Dermis blood vessel endothelial cell (primary cell): ENCODE measurements at regions not wholly inside any gene's neighbourhood (a gene's known extent, or its start where the extent isn't known, plus 50 kb on each side); places are given as distances from the start of the nearest gene placed in this dataset.

Experiments
- DNase-seq: peaks from one replicate; pipeline ENCODE4 v3.0.0; 2010

DNA sequence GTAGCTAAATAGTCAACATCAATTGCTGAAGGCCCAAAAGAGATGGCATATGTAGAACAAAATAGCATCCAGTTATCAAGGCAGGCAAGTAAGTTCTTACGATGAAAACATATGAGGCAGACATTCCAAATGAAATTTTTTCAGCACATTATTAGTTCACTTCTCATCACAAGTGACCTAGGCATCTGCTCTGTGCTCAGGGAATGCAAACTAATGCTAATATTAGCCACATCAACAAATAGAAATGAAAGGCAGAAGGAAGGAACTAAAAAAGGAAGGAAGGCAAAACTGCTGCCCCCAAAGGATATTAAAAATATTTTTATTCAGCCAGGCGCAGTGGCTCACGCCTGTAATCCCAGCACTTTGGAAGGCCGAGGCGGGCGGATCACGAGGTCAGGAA, 51.2 kb upstream of the ROCK1 start:
- DNase-seq = no peak

DNA sequence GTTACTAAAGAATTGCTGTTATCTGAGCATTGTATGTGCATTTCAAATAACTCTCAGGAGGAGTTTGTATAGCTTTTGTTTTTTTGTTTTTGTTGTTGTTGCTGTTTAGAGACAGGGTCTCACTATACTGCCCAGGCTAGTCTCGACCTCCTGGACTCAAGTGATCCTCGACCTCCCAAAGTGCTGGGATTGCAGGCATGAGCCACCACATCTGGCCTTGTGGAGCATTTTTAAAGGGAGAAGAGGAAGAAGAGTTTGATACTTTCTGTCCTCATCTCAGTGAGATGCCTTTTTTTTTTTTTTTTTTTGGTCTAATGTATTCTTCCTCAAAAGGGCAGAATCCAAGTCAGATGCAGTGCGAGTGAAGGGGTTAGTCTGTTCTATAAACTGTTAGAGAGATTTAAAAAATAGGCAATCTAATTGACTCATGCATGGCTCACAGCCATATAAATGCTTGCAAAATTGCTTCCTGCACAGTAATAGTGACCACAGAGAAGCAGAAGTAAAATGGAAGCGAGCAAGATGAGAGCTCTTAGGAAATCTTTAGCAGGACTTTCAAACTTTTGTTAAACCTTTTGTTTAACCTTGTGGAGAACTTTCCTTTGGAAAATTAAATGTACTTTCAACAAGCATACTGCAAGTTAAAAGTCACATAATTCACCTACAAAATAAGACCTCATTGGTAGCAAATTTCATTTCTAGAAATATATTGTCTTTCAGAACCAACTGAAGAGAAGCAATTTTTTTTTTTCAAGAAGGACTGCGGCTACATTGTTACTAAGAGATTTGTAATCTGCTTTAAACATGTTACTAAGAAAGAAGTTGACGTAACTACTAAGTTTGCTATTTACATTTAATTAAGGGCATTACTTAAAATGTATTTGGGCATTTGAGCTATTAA, 52.3 kb upstream of the ROCK1 start:
- peak; percentile 15 for DNase-seq

DNA sequence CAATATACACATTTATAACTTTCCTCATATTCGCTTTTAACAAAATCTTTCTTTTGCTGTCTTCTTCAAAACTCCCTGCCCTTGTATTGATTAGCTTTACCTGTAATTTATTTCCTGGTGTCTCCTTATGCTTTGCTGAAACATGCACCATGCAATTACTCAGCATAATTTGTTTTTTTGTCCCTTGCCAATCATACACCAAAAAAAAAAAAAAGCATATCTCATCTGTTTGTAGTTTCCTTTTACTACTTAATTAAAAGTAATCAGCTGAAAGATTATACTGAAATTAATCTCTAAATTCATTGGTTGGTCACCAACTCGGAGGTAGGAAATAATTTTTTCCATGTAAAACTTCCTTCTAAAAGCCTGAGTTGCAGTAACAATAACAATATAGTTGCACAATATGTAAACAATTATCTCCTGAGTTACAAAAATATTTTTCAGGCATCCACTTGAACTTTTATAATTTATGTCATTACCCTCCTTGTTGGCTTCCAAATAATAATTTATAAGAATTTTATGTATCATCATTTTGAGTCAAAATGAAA, 53.0 kb upstream of the ROCK1 start:
- DNase-seq = no peak

DNA sequence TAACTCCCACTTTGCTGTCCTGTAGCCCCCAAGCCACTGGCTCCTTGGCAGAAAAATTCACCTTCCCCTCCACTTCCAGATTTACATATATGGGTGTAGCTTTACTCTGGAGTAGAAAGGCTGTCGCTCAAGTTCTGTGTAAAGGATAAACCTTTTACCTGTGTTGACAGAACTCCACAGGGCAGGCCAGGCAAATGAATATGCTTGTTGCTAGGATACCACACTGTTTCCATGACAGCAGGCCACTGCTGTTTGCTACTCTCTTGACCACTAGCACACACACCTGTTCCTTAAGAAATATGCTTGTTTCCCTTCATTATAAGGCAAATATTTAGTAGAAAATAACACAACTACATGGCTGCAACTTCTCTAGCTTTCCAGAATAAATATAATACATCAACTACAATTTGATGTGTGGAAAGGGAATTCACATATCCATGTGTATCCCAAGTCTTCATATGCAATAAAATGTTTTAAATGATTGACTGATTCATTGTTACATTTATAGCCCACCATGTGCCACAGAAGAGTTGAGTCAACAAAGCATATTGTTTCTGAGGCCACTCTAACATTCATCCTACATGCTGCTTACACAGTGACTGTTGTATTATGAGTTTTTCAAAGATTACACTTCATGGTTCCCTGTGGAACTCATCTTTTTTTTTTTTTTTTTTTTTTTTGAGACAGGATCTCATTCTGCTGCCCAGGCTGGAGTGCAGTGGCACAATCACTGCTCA, 56.2 kb upstream of the ROCK1 start:
- no peak for DNase-seq

DNA sequence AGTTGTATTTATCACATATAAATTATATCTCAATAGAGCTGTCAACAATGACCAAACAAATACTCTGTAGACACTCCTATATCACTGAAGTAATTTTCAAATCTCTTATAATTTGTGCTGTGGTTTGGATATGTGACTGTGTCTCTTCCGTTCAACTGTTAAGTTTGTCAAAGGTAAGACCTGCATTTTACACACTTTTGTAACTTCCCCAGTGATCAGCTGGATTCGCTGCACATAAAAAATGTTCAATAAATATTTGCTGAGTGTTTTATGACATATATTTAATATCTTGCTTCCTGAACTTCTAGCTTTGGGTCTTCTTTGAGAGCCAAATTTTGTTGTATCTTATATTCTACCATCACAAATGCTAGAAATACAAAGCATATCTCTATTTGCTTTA, 57.3 kb upstream of the ROCK1 start:
- DNase-seq = no peak

DNA sequence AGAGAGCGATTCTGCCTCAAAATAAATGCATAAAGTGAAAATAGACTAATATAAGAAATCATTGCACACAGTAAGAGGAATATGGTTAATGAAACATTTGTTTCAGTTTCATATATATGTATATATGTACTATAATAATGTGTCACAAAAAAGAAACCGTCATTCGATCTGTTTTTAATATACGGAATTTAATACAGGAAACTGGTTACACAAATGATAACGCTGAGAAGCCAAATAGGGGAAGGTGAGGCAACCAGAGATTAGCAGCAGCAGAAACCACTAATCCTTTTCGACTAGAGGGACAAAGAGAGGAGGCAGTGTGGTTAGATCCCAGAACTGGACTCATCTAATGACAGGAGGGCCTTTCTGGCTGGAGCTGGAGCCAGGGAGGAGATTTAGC, 64.2 kb upstream of the GREB1L start:
- no peak for DNase-seq

DNA sequence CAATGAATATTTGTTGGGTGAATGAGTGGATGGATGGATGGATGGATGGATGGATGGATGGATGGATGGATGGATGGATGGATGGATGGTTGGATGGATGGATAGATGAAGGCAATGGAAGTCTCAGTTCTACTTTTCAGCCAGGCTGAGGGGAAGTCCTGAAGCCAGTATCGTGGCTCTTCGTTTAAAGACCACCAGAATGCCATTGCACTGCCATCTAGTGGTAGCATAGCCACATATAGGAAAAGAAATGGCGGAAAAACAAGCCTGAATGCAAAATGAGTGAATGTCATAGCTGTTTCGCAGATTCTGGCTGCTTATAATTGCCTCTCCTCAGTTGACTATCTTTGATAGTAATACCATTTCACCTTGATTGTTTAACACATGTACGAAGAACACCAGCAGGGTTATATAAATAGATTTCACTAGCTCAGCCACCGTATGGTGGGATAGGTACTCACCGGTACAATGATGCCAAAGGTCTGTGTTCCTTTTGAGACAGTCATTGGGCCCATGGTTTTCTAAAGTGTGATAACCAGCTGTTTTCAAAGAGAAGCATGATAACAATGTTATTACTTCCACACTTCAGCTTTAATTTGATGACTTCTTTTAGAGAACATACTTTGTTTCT, 62.3 kb upstream of the GREB1L start:
- peak; percentile 78 for DNase-seq

DNA sequence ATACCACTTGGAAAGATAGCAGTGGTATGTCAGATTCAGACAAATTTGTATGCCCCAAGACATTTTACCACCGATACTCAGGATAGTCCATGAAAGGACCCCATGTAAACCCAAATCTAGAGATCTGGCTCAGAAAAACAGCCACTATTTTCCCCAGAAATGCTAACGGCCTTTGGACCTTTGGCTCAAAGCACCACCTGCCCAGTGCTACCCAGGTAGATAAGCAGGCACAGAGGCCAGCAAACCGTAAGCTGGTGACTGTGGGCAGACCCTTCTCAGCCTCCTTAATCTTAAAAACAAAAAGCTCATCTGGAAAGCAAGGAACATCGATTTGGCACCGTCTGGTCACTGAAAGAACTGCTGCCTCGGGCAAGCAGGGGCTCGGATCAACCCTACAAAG, 61.4 kb upstream of the GREB1L start:
- no peak for DNase-seq

DNA sequence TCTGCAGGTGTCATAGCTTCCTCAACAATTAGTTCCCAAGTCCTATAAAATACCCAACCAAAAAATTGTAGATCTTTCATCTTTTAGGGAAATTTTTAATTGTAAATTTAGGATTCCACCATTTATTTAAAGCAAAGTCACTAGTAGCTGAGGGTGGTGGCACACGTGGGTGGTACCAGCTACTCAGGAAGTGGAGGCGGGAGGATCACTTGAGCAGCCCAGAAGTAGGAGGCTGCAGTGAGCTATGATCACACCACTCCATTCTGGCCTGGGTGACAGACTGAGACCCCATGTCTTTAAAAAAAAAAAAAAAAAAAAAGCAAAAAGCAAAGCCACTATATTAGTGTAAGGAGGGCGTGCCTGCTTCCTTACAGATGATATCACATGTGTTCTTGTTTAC, 60.3 kb upstream of the GREB1L start:
- no peak for DNase-seq

DNA sequence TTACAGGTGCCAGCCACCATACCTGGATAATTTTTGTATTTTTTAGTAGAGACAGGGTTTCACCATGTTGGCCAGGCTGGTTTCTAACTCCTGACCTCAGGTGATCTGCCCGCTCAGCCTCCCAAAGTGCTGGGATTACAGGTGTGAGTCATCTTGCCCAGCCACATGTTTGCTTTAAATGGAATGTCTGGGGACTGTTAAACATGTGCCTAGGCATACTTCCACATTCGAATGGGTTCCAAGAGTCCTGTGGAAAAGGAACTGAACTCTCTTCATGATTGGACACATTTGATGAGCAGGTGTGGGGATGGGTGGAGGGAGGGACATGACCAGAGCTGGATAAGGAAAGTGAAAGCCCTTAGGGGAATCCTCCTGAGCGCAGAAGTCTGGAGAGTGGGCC, 58.4 kb upstream of the GREB1L start:
- DNase-seq = no peak

DNA sequence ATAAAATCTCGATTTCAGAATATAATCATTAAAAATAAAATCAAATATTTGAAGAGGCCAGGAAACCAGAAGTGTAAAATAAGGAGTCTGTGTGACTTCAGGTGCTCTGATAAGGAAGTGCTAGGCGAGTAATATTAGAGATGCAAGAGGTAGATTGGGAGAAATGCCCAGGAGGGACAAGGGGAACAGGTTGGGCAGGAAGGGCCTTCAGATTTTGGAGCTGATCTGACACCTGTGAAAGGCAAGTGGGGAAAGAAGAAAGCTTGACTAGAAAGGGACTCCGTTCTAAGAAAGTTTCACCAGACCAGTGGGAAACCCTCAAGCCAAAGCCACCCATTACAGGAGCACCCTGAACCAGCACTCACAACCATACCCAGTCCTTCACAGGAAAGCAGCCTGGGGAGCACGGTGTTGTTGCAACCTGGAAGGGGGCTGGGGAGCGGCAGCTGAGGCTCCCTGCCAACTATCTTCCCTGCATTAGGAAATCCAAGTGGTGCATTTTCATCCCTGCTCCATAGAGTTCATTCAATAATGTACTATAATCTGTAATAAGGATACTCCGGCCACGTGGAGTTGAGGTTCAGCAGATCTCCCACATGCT, 57.5 kb upstream of the GREB1L start:
- DNase-seq = no peak

DNA sequence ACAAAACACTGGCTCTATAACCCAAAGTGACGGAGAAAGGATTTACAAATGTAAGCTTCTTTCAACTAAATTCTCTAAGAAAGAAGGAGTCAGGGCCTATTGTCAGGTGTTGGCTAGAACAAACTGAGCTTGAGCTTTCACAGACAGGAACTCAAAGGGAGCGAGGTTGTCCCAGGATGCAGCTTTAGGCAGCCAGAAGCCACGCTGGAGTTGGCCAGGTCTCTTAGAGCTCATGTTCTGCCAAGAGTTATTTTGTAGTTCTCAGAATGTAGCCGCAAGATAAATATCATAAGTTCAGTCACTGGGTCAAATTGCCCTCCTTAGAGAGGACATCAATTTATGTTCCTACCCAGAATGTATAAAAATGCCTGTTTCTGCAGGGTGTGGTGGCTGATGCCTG, 54.1 kb upstream of the GREB1L start:
- DNase-seq = no peak

DNA sequence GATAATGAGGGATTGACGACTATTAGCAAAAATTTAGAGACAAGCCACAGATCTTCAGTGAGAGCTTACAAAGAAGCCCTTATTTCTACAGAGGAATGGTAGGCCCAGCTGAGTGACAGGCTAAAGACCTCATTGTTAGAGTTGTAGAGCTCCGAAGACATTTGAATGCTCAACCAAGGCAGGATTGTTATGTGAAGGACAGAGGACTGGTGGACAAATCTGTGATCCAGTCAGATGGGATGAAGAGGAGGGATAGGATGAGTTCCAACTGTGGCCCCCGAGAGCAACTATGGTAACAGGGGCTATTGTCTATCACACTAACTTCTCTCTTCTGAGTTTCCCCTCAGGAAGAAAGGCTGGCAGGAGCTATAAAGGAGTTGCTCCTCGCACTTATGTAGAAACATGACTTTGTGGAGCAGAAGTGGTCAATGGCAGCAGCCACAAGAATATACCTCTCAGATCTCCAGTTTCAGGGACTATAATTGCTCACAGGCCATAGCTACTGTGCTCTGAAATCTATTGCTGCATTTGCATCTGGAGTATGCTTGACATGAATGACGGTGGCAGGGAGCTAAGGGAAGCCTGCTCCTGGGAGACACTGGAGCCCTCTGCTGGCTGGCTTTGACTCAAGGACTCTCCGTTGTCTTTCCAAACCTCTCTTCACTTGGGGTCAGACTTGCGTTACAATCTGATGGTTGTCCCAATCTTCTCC, 50.3 kb upstream of the GREB1L start:
- DNase-seq = peak; percentile 70
